ENCODE measurements at regions not wholly inside any gene's neighbourhood (a gene's known extent, or its start where the extent isn't known, plus 50 kb on each side); places are given as distances from the start of the nearest gene placed in this dataset.
A peak's percentile ranks its signal among the peaks of the same experiment; 100 is the strongest.

DNA sequence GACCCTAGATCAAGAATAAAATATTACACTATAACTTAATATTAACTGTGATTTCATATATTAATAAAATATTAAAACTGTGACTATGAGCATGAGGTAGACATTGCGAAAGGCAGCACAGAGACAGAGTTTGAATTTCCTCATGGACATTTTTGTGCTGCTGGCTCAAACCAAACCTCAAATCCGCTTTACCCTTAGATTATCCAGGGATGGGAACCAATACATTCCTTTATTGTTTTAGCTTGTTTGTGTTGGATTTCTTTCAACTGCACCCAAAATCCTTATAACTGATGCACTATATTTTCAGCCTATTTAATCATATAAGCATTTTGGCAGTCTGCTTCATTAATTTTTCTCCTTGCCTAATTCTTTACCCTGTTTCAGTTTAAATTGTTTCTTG lies 436.7 kb downstream of the ATP23 start:
- intact Hi-C loops (cut with DNase I), result no loop called here
- DNase-seq (ENCODE audit: low spot score), result no peak

DNA sequence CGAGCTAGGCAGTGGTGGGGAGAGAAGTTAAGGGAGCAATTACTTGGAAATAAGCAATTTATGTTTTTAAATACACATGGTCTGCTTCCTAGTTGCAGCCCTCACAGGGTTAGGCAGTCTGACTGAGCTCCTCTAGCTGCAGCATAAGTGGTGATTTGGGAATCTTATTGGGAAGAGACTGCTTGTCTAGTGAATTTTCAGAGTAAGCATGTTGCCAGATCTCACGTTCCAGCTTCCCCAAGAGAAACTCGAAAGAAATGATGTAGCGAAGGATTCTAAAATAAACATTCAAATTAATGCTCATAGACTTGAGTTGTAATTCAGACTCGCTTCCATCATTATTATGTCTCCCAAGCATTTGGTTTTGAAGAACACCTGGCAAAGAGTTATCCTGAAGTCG lies 440.2 kb downstream of the ATP23 start:
- DNase-seq (ENCODE audit: low spot score), result no peak
- intact Hi-C loops (cut with DNase I), result no loop called here

DNA sequence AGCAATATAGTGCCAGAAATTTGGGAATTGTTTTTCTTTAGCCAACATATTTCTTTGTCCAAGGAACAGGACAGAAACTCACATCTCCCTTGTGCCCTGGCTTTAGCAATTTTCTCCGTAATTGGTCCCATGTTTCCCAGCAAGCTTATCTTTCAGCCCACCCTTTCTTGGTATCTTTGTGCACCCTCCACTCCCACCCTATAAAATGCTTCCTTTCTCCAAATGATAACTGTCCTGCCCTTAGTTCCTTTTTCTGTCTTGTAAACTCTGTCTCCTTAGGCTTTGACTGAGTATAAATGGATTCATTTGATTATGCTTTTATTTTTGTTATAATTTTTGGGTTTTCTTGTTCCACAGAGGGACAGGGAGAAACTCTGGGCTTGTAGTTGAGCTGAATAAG lies 442.8 kb downstream of the ATP23 start:
- no peak for DNase-seq (ENCODE audit: low spot score)
- intact Hi-C loops (cut with DNase I), result no loop called here

DNA sequence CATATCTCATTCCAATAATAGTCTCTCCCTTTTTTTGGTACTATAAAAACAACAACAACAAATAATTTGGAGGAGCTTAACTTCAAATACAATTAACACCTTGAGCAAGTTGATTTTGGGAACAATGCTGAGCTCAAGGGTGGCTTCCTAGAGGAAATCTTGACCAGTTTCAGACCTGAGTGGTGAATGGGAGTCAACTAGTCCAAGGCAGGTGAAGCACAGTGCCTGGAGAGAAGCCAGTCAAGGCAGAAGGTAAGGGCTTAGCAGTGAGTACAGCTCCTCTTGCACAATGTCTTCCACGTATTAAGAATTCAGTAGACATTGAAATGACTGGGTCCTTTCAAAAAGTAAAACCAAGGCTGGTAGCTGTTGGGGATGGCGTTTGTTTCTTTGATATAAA lies 444.8 kb downstream of the ATP23 start:
- DNase-seq (ENCODE audit: low spot score), result no peak
- intact Hi-C loops (cut with DNase I), result loop anchor here in 1 of 2 donors (5.0 kb wide), 1 partner anchor 781 kb away; no protein-coding TSS in a partner anchor

DNA sequence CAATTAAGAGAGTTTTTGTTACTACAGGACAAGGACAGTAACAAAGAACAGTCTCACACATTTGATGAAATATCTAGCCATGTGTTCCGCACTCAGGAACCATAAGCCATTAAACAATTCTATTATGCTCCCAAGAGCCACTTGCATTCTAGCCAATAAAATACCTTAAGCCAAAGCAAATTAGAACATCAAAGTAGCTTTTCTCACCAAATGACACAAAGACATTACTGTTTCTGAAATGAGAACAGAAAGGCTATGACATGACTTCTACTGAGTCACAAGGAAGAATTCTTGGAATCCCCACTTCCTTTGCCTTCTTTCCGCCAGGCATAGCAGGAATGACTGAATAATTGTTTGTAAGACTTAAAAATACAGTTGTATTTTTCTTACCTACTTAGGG lies 445.8 kb downstream of the ATP23 start:
- DNase-seq (ENCODE audit: low spot score), result no peak
- intact Hi-C loops (cut with DNase I), result loop anchor here in 1 of 2 donors (5.0 kb wide), 1 partner anchor 780 kb away; no protein-coding TSS in a partner anchor

DNA sequence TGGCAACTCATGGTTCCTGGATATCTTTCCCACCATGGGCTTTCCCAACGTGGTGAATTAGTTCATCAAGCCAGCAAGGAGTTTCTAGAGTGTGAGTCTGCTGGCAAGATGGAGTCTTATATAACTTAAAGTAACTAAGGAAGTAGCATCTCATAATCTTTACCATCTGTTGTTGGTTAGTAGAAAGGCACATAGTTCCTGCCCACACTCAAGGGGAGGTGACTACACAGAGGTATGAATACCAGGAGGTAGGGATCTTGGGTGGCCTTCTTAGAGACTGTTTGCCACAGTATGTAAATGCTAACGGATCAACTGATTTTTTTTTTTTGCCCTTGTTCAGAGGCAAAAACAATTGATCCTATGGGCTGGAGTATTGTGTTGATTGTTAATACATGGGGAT lies 446.9 kb downstream of the ATP23 start:
- intact Hi-C loops (cut with DNase I), result loop anchor here in 1 of 2 donors (5.0 kb wide), 1 partner anchor 779 kb away; no protein-coding TSS in a partner anchor
- no peak for DNase-seq (ENCODE audit: low spot score)

DNA sequence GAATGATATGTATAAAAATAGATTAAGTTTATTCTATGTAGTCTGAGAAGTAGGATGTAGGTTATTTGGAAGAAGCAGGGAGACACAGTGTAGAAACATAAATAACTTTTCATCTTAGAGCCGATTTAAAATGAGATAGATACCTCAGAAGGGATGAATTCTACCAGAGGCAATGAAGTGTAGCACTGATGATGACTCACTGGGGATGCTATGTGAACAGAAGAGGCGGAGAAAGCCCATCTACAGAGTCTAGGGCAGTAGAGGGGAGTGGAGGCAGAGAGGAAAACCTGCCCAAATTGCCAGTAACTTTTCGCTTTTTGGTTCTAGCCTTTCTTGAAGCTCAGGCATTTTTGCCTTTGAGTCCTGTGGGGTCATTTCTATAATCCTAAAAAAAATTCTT lies 451.8 kb downstream of the ATP23 start:
- intact Hi-C loops (cut with DNase I), result no loop called here
- no peak for DNase-seq (ENCODE audit: low spot score)

DNA sequence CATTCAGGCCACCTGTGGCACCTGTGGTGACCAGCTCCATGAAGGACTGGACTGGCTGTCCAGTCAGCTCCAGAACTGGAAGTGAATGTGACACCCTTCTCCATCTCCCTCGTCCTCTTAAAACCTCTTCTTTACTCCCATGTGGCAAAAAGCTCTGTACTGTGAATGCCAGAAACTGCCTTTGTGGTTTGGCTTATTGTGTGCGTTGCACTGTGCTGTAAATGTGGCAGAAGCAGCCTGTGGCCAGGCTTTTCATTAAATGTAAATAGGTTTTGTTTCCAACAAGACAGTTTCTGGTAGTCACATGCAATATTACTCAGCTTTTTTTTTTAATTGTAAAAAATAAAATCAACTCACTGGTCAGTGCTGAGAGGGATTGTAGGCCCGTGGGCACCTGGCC lies 453.7 kb downstream of the ATP23 start:
- intact Hi-C loops (cut with DNase I), result no loop called here

DNA sequence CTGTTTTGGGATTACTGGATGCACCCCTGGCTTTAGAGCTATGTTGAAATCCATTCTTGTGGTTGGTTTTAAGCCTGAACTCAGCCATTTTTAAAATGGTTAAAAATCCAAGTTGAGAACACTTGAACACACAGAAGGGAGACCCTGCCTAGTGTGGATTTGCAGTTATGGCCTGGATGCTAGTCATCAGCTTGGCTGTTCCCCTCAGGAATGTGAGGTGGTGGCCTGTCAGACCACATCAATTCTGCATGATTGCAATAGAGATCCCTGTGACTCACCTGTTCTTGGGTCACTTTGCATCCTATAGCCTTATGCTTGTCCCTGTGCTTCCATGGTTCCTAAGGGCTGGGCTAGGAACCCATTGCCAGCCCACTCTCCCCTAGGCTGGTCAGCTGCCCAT lies 454.1 kb downstream of the ATP23 start:
- no peak for DNase-seq (ENCODE audit: low spot score)
- intact Hi-C loops (cut with DNase I), result no loop called here

More for the DNA sequence above, 453.7 kb downstream of the ATP23 start:
- no peak for DNase-seq (ENCODE audit: low spot score)

DNA sequence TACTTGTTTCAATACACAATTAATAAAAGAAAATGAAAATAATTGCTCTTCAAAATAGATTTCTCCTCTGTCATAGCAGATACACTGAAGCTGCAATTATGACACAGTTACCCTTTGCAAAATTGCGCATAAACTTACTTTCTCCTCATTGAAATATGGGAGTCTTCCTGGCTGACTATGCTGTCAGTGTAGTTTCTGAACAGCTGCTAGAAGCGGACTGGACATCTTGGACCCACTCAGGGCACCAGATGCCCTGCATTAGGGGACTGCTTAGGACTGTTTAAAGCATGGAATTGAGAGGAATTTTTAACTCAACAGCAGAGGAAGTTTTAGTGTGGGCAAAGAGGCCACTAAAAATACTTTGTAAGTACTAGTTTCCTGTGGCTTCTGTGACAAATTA lies 454.9 kb downstream of the ATP23 start:
- DNase-seq (ENCODE audit: low spot score), result no peak
- intact Hi-C loops (cut with DNase I), result no loop called here

DNA sequence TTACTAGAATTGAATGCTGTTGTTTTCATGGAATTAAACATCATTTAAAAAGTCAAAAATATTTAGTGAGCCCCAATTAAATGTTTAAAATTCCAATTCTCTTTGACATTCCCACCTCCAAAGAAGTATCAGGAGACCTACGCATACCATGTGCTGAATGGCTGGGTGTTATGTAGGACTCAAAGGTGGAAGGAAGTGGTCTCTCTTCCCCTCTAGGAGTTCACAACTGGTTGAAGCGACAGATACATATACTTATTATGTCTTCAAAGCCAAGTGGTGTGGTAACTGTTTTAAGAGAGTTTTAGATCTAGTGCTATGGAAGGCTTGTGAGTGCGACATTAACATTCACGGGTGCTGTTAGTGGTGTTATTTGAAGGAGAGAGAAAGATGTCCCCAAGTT lies 464.0 kb downstream of the ATP23 start:
- intact Hi-C loops (cut with DNase I), result no loop called here
- DNase-seq (ENCODE audit: low spot score), result no peak

DNA sequence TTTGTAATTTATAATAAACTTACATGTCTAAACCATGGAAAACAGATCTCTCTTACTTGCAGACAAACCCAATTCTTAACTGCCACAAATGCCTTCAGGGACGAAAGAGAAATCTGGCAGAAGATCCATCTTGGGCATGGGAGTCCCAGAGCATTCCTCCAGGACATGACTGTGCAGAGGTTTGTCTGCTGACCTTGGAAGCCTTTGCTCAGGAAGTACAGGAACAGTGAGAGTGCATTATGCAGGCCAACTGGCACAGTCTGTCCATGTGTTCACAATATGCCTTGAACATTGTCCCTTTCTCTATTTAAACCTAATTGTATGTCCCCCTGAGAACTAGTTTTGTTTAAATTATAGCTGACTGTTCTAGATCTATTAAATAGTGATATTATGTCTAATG lies 467.1 kb downstream of the ATP23 start:
- intact Hi-C loops (cut with DNase I), result no loop called here
- peak; percentile 72 for DNase-seq (ENCODE audit: low spot score)

DNA sequence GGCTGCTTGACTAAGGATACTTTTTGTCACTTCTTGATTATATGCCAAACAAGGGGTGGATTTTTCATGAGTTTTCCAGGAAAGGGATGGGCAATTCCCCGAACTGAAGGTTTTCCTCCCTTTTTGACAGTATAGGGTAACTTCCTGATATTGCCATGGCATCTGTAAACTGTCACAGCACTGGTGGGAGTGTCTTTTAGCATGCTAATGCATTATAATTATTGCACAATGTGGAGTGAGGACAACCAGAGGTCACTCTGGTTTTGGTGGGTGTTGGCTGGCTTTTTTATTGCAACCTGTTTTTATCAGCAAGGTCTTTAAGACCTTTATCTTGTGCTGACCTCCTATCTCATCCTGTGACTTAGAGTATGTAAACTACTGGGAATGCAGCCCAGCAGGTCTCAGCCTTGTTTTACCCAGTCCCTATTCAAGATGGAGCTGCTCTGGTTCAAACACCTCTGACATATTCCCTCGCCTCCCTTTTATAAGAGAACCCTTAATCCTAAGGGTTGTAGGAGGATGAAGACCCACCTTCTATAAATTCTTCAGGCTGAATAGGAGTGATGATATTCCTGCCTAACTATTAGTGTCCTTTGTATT lies 471.2 kb downstream of the ATP23 start:
- intact Hi-C loops (cut with DNase I), result no loop called here
- DNase-seq (ENCODE audit: low spot score), result no peak

DNA sequence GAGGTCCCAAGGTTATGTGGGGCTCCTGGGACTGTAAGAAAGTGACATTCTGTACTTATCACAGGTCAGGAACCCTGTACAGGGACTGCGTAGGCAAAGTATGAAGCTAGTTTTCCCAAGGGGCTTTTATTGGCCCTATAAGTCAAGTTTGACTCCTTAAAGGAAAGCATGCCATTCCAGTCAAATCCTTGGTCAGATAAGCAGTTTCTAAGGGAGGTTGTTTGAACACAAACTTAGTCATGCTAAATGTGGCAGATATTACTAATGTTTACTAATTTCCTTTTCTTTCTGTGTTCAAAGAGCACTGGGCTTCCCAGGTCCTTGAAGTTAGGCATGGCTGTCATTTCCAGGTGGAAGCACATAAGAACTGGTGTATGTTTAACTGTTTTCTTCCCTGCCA lies 472.4 kb downstream of the ATP23 start:
- intact Hi-C loops (cut with DNase I), result no loop called here
- DNase-seq (ENCODE audit: low spot score), result no peak

DNA sequence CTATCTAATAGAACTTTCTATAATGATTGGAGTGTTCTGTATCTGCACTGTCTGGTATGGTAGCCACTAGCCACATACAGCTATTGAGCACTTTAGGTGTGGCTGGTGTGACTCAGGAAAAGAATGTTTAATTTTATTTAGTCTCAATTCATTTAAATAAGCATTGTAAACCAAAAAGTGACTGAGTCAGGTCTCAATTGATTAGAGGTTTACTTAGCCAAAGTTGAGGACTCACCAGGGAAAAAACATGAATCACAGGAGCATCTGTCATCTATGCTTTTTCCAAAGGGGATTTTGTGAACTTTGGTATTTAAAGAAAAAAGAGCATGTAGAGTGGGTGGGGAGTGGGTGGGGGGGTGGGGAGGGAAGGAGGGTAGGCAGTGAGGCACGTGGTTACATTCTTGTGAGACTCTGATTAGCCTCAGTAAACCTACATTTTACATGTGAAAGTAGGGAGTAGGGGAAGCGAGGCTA lies 473.1 kb downstream of the ATP23 start:
- intact Hi-C loops (cut with DNase I), result no loop called here
- no peak for DNase-seq (ENCODE audit: low spot score)

DNA sequence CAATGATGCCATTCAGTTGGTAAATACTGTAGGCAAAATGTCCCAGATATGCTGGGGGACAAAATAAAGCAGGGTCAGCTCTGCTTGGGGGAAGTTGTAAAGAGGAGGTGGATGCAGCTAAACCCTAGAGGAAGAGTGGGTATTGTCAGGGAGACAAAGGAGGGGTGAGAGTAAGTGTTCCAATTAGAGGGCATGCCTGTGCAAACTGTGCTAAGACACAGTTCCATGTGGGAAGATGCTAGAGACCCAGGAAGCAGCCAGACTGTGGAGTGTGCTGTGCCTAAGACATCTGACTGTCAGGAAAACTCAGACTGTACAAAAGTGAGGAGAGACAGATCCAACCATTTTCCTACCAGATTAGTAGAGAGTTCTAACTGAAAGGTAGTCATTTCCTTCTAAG lies 474.3 kb downstream of the ATP23 start:
- intact Hi-C loops (cut with DNase I), result no loop called here
- no peak for DNase-seq (ENCODE audit: low spot score)

DNA sequence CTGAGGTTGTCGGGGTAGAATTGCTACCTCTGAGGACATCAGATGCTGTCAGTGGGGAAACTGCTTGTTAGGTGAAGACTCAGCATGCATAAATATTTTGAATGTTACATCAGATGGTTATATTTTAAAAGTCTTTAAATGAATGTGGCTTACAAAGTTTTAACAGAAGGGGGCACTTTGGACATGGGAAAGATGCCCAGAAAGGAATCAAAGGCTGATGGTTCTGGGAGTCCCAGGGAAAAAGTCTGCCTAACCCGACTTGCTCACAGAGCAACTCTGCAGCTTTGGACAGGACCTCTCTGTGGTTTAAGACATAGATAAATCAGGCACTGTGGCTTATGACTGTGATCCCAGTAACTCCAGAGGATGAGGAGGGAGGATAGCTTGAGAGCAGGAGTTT lies 474.9 kb downstream of the ATP23 start:
- intact Hi-C loops (cut with DNase I), result no loop called here

DNA sequence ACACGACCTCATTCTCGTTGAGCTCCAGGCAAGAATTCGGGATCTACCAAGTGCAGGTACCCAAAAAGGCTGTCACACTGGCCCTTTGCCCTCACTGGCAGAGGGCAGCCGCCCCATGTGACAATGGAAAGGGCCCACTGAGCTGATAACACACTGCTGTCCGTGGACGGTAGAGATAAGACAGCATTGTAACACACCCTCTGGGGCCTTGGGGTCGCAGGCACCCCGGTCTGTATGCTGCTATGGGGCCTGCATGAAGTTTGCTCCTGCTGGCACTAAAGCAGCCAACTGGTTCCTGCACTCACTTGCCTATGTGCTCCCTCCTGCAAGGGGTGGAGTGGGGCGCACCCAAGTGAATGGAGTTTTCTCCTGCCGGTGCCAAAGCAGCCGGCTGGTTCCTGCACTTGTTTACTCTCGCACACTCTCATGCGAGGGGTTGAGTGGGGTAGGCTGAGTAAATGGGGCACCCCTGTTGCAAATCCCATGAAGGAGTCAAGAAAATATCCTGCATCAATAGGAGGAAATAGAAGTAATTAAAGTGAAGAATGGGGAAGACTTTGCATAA lies 477.9 kb downstream of the ATP23 start:
- intact Hi-C loops (cut with DNase I), result no loop called here
- DNase-seq (ENCODE audit: low spot score), result no peak

More for the DNA sequence above, 474.9 kb downstream of the ATP23 start:
- no peak for DNase-seq (ENCODE audit: low spot score)

DNA sequence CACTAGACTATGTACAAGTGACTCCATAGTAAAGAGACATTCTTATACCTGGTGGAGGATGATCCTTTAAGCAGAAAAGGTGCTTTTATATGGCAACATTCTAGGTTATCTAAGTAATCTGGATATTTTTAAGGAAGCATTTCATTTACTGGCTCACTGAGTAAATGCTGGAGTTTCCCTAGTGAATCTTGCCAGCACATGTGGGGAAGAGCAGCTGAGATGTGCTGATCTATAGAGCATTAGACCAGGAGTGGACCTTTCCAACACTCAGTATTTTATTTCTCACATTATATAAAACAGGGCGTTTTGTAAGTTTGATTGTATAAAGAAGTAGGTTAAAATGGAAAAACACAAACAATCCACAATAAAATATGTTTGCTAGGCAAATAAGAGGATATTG lies 478.5 kb downstream of the ATP23 start:
- no peak for DNase-seq (ENCODE audit: low spot score)
- intact Hi-C loops (cut with DNase I), result no loop called here

DNA sequence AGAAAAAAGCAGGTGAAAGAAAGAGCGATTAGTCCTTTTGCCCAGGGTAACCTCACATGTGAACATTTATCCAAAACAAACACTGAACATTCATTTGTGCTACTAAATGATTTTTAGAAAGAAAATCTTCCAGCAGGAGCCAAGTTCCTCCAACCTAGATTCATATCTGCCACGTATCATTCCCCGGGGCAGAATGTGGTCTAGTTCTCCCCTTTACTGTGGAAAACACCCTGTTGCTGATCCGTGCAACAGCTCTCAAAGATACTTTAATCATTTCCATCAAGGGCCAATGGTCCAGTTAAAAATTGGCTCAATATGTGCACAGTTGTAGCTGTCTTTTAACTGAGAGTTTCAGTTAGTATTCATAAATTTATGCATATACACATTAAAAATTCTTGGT lies 479.1 kb downstream of the ATP23 start:
- intact Hi-C loops (cut with DNase I), result no loop called here
- no peak for DNase-seq (ENCODE audit: low spot score)

DNA sequence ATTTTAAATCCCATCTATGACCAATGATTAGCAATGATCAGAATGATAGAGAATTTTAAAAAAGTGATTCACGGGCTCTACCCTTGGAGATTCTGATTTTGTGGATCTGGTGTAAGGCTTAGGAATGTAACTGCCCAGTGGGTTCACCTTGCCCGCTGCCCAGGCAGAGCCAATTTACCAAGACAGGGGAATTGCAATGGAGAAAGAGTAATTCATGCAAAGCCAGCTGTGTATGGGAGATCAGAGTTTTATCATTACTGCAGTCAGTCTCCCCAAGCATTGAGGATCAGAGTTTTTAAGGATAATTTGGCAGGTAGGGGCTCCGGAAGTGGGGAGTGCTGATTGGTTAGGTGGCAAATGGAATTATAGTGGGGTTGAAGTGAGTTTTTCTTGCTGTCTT lies 480.6 kb downstream of the ATP23 start:
- DNase-seq (ENCODE audit: low spot score), result no peak
- intact Hi-C loops (cut with DNase I), result no loop called here
